NCI-H2081 treated with DMSO at 0.1 percent for 48 hours (cell line): ENCODE measurements at regions not wholly inside any gene's neighbourhood (a gene's known extent, or its start where the extent isn't known, plus 50 kb on each side); places are given as distances from the start of the nearest gene placed in this dataset.

Source experiments
- DNase-seq: peaks from one replicate; lab custom pipeline; 2025; lab: John Stamatoyannopoulos, UW

GRCh38 chr18:73639788-73640187 lies 507.8 kb downstream of the FBXO15 start:
- DNase-seq, result no peak

GRCh38 chr18:73638709-73639108 lies 508.9 kb downstream of the FBXO15 start:
- no peak for DNase-seq

DNA sequence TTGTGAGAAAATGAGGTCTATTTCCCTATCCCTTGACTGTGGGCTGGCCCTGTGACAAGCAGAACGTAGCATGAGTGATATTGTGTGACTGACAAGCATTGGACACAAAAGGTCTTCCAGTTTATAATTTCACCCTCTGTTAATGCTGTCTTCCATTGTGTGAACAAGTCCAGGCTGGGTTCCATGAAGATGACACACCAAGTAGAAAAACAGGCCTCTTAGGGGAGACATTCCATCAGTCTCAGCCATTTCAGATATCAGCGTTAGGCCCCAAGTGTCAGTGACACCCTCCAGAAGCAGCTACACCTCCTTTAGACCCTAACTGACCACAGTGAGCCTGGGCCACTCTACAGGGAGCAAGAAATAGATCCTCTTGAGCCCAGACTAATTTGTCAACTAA lies 511.3 kb downstream of the FBXO15 start:
- no peak for DNase-seq

- no peak for DNase-seq
These were observed 520.8 kb downstream of the FBXO15 start for GRCh38 chr18:73626859-73627258.

DNA sequence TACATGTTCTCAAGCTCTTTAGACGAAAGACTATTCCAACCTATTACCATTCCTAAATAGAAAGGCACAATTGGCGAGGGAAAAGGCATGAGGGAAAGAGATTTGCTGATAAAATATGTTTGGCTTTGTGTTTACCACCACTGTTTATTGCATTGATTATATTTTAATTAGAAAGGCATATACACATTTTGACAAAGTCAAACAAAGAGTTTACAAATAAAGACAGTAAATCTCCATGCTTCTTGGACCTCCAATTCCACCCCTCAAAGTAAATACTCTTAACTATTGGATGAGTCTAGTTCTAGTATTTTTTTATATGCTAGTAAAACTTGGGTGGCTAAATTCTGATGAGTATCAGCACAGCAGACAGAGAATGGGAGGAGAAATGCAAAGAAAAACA lies 521.4 kb downstream of the FBXO15 start:
- DNase-seq, result no peak

DNA sequence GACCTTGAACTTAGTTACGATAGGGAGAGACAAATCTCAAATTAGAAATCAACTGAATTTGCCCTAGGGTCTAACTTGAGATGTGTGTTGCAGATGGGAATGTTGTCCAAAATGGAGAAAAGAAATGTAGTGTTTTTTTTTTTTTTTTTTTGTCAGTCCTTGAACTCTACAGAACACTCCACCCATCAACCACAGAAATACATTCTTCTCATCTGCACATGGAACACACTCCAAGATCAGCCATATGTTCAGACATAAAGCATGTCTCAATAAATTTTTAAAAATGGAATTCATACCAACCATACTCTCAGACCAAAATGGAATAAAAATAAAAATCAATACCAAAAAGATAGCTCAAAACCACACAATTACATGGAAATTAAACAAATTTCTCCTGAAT lies 526.5 kb downstream of the FBXO15 start:
- no peak for DNase-seq

GRCh38 chr18:73617981-73618380 lies 529.7 kb downstream of the FBXO15 start:
- DNase-seq, result no peak

DNA sequence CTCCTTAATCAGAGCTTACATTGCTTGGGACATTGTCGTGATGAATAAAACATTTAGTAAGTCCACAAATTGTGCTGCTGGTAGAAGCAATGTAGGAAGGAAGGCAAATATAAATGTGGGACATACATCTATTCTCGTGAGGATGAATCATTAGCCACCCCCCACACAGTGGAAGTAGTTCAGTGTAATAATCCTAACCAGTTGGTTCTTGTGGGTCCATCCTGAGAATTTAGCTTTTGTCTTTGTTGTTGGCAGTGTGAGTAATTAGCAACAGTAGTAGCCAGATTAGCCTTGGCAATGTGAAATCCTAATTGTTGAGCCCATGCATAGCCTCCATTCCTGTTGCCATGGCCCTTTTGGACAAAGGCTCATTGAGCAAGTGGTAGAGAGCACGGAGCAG lies 532.1 kb downstream of the FBXO15 start:
- no peak for DNase-seq

- no peak for DNase-seq
These were observed 532.8 kb downstream of the FBXO15 start for GRCh38 chr18:73614812-73615211.

GRCh38 chr18:73613706-73614340 lies 533.8 kb downstream of the FBXO15 start:
- no peak for DNase-seq

GRCh38 chr18:73597832-73598615 lies 549.6 kb downstream of the FBXO15 start:
- DNase-seq, result no peak

- no peak for DNase-seq
These were observed 552.9 kb downstream of the FBXO15 start for GRCh38 chr18:73594749-73595148.

GRCh38 chr18:73593207-73593606 lies 554.4 kb downstream of the FBXO15 start:
- no peak for DNase-seq

DNA sequence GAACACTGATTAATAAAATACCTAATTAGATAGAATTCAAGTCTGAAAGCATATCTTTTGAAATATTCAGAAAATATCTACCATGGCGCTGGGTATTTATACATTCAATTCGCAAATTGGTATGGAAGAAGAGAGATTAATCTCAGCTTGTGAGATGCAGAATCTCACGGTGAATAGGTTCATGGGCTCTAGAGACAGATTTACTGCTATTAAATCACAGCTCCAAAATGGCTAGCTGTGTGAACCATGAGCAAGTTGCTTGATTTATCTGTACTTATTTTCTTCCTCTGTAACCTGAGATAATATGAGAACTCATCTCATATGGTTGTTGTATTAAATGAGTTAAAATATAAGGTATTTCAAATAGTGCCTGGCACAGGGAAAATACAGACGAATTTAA lies 556.7 kb downstream of the FBXO15 start:
- no peak for DNase-seq

DNA sequence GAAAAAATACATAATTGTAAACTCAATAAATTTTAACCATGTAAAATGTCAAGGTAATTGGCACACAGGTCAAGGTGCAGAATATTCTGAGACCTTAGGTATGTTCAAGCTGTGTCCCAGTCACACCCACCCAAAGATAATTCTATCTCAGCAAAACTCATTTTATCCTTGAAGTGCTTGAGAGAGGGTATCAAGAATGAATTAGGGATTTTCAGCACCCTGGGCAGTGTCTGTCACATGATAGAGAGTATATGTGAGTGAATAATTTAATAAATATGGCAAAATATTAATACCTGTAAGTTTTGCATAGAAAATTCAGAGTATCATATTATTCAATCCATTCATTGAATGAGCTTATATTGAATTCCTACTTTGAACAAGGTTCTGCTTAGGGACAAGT lies 567.9 kb downstream of the FBXO15 start:
- no peak for DNase-seq

DNA sequence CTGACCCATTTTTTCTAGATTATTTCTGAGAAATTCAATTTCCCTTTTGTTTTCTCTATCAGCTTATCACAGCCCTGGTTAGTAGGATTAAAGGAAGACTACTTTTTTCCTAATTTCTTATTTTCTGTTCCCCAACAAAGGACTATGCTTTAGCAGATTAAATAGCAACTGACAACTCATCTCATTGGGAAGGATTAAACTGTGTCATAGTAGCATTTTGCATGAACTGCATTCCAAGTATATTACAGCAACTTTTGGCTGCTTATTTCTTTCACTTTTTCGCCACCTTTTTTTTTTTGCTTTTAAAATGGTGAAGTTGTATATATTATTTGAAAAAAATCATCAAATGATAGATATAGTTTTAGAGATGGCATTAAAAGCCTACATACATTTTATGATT lies 570.3 kb downstream of the FBXO15 start:
- no peak for DNase-seq

DNA sequence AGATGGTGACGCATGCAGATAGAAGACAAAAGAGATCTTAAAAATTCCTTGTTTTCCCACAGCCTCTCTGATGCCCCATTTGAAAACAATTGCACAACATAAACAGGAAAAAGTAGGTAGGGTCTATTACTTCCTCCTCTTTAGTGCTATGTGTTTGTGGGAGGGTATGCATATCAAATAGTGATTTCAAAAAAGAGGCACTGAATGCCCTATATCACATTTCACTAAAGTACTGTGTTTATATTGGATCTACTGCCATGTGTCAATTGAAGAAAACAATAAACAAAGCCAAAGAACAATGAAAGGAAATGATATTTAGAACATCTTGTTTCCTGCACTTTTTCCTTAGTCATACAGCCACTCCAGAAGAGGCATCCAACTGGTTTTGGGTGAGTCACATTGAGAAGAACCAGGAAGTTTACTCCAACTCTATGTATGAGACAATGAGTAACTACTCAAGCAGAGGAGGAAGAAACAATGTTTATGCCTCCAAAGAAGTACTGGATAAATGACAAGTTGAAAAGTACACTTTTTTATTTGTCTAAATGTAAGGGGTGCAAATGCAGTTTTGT lies 583.6 kb downstream of the FBXO15 start:
- no peak for DNase-seq

- DNase-seq, result no peak
These were observed 584.3 kb downstream of the FBXO15 start for GRCh38 chr18:73563345-73563744.

DNA sequence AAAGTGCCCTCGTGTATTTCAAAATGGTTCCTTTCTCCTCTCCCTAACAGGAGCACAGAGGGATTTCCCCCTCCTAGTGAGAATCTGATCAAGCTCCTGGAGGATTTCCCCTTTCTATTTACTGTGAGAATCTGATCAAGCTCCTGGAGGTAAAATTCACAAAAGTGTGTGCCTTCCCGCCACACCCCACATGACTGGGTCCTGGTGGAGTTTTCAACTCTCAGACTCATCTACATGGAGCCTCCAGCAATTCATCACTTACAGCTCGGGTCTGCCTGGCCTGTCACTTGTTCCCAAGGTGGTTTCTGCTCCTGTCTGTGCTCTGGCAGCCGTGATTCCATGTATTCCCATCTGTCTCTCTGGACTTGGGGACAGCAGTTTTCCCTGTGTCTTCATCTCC lies 590.7 kb downstream of the FBXO15 start:
- no peak for DNase-seq

DNA sequence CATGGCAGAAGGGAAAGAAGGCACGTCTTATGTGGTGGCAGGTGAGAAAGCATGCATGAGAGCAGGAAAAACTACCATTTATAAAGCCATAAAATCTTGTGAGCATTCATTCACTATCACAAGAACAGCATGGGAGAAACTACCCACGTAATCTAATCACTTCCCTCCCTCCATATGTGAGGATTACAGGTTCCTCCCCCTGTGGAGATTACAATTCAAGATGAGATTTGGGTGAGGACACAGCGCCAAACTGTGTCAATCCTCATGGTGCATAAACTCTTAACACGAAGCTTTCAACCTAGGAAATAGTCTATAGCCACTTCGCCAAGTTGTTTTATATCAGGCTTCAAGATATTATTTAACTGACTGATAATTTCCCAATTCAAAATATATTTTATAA lies 595.5 kb downstream of the FBXO15 start:
- DNase-seq, result no peak

DNA sequence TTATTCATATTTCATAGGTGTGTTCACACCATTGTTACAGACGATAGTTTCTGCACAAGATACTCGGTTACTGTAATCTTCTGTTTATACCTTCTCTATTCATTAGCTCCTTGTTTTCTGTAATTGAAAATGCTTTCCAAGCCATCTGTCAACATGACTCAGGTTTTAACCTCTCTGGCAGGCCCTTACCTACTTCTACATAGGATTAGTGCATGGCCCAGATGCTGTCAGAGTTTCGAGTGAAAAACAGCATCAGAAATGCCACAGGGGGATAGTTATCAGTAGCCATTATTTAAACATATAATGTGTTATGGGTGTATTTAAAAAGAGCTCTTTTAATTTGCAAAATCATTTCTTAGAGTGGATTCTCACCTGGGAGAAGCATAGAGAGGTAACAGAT lies 596.4 kb downstream of the FBXO15 start:
- DNase-seq, result no peak

DNA sequence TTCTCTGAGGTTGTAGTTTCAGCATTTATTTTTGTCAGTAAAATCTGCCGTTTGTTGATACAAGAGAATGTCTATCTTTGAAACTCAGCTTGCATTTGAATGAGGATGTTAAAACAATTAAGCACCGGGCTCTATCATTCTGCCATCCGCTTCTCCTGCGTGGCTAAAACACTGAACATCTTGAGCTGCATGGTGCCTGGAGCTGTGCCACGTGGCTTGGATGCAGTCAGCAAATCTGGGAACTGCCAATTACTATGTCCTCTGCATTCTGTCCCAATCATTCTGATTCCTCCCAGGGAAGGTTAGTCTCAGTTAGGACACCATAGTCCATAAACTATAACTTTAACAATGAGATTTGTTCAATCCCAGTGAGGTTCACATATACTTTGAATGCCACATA lies 598.4 kb downstream of the FBXO15 start:
- DNase-seq, result no peak

- no peak for DNase-seq
These were observed 602.2 kb downstream of the FBXO15 start for GRCh38 chr18:73545472-73545871.

DNA sequence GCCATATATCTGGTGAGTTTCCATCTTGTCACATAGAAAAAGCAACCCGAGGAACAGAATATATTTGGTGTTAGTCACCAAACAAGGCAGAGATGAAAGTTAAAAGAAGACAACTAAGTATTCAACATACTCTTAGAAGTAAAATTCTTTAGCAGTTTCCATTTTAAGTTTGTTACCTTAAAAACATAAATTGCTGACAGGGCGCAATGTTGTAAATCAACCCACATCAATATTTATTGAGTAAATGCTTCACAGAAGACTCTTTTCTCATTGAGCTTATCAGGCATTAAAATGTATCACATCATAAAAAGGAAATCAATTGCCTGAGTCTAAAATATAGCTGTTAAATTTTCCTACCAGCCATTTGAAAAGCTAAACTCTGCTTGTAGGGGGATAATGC lies 603.0 kb downstream of the FBXO15 start:
- no peak for DNase-seq
